ENCODE measurements at regions not wholly inside any gene's neighbourhood (a gene's known extent, or its start where the extent isn't known, plus 50 kb on each side); places are given as distances from the start of the nearest gene placed in this dataset.

GRCh38 chr4:177573507-177573906 is 131.3 kb upstream of the AGA start:
- no peak for TF ChIP-seq CTCF (IDR thresholded peaks at IDR 0.05; ENCODE audit: low read length)
- no peak for TF ChIP-seq EZH2phosphoT487 (IDR thresholded peaks at IDR 0.05; ENCODE audit: low read length)
- no peak for TF ChIP-seq EZH2 (optimal IDR thresholded peaks at IDR 0.05; ENCODE audit: low read depth, low read length)

All from MM.1S (cell line).